Tibial nerve (tissue), 4 donors: ENCODE measurements at regions not wholly inside any gene's neighbourhood (a gene's known extent, or its start where the extent isn't known, plus 50 kb on each side); places are given as distances from the start of the nearest gene placed in this dataset.

Experiments
- CTCF ChIP-seq, 5 experiments: fragments of 200-600 bp in 3 of 5; fragments of 450-650 bp in 2 of 5; sonication (generic) in 3 of 5; IDR thresholded peaks; one replicate each; pipeline ENCODE4 v1.5.1; 2016 to 2019; ENCODE audit warnings: antibody characterized with exemption in 5 of 5, mild to moderate bottlenecking in 3 of 5, moderate library complexity in 2 of 5
- EP300 ChIP-seq, 2 donors: sonication (generic); formaldehyde crosslinking; IDR thresholded peaks; one replicate each; pipeline ENCODE4 v1.6.1; 2017; ENCODE audit warnings: antibody characterized with exemption in 2 of 2, mild to moderate bottlenecking in 1 of 2
- POLR2A ChIP-seq, 2 donors: fragments of 450-650 bp; IDR thresholded peaks; one replicate each; pipeline ENCODE4 v1.6.1; 2017; ENCODE audit warnings: antibody characterized with exemption in 2 of 2, mild to moderate bottlenecking in 2 of 2, moderate library complexity in 2 of 2

GRCh38 chr11:91866642-91867041 lies 358.0 kb upstream of the FAT3 start:
- TF ChIP-seq CTCF (IDR thresholded peaks at IDR 0.05) (no peak), POLR2A (IDR thresholded peaks at IDR 0.05) (no peak), EP300 (IDR thresholded peaks at IDR 0.05) (no peak)
